ENCODE measurements at regions not wholly inside any gene's neighbourhood (a gene's known extent, or its start where the extent isn't known, plus 50 kb on each side); places are given as distances from the start of the nearest gene placed in this dataset.

- no peak for TF ChIP-seq CTCF (IDR thresholded peaks at IDR 0.05)
- no peak for TF ChIP-seq POLR2A (IDR thresholded peaks at IDR 0.05)
Observed at GRCh38 chr3:20346369-20346768, 160.4 kb upstream of the SGO1 start.

Measured in testis (tissue), 2 donors.